Tibial artery (tissue), 4 donors: ENCODE measurements at regions not wholly inside any gene's neighbourhood (a gene's known extent, or its start where the extent isn't known, plus 50 kb on each side); places are given as distances from the start of the nearest gene placed in this dataset.
"Not testable (repeated sequence)": the region's sequence is repeated elsewhere in the genome, so short reads cannot be mapped to it uniquely, and the experiment has no call there.

ENCODE experiments used
- DNase-seq, 2 donors: peaks; one replicate each; pipeline ENCODE4 v3.0.0-alpha.2; 2019
- H3K27ac ChIP-seq, 2 donors: fragments of 200-600 bp; sonication (generic) in 1 of 2; 1 replicate in 1 of 2; 2 replicates in 1 of 2; pipeline ENCODE4 v1.5.1; 2018 to 2019; ENCODE audit warnings: mild to moderate bottlenecking in 1 of 2
- H3K27me3 ChIP-seq, 2 donors: fragments of 200-600 bp; sonication (generic) in 1 of 2; one replicate each; pipeline versions ENCODE4 v1.5.1 to v1.6.0; 2016 to 2019
- H3K36me3 ChIP-seq, 3 donors: fragments of 200-600 bp; sonication (generic) in 2 of 3; one replicate each; pipeline ENCODE4 v1.5.1; 2016 to 2019; ENCODE audit warnings: mild to moderate bottlenecking in 2 of 3
- H3K4me1 ChIP-seq, 4 donors: fragments of 200-600 bp; sonication (generic) in 2 of 4; 1 replicate in 3 of 4; 2 replicates in 1 of 4; pipeline ENCODE4 v1.5.1; 2016 to 2019
- H3K4me3 ChIP-seq, 2 donors: fragments of 200-600 bp; sonication (generic) in 1 of 2; 1 replicate in 1 of 2; 2 replicates in 1 of 2; pipeline ENCODE4 v1.5.1; 2018 to 2019; ENCODE audit warnings: mild to moderate bottlenecking in 2 of 2
- H3K9me3 ChIP-seq, 3 donors: fragments of 200-600 bp; sonication (generic) in 1 of 3; one replicate each; pipeline ENCODE4 v1.5.1; 2016 to 2019
- intact Hi-C: fragments of 100-400 bp; cut with DNase I; formaldehyde crosslinking; loops from one replicate; pipeline ENCODE4 v1.15.0; 2023; ENCODE audit warnings: low total_unique reads
- TF ChIP-seq, protein P1 (sequence below), 2 experiments: fragments of 200-600 bp in 1 of 2; fragments of 450-650 bp in 1 of 2; IDR thresholded peaks; one replicate each; pipeline ENCODE4 v1.5.1; 2017 to 2019; ENCODE audit warnings: antibody characterized with exemption in 2 of 2, mild to moderate bottlenecking in 1 of 2, moderate library complexity in 1 of 2

- H3K4me3 ChIP-seq, H3K27me3 ChIP-seq, H3K4me1 ChIP-seq, H3K27ac ChIP-seq, intact Hi-C loops, DNase-seq, H3K36me3 ChIP-seq: not testable (repeated sequence)
- H3K9me3 ChIP-seq, result peaks cover 0 to 11% (median 0%) of the 10 kb centered on the region in 3 donors
Observed at GRCh38 chr11:100409267-100409666, 277.8 kb upstream of the ARHGAP42 start.

GRCh38 chr11:100419518-100419917 is 267.6 kb upstream of the ARHGAP42 start:
- H3K27me3 ChIP-seq, result no peaks in the 10 kb centered on the region
- intact Hi-C loops, result no loop called here
- H3K4me1 ChIP-seq, result no peaks in the 10 kb centered on the region
- TF ChIP-seq, protein P1, sequence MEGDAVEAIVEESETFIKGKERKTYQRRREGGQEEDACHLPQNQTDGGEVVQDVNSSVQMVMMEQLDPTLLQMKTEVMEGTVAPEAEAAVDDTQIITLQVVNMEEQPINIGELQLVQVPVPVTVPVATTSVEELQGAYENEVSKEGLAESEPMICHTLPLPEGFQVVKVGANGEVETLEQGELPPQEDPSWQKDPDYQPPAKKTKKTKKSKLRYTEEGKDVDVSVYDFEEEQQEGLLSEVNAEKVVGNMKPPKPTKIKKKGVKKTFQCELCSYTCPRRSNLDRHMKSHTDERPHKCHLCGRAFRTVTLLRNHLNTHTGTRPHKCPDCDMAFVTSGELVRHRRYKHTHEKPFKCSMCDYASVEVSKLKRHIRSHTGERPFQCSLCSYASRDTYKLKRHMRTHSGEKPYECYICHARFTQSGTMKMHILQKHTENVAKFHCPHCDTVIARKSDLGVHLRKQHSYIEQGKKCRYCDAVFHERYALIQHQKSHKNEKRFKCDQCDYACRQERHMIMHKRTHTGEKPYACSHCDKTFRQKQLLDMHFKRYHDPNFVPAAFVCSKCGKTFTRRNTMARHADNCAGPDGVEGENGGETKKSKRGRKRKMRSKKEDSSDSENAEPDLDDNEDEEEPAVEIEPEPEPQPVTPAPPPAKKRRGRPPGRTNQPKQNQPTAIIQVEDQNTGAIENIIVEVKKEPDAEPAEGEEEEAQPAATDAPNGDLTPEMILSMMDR (IDR thresholded peaks at IDR 0.05), result no peak
- no peaks in the 10 kb centered on the region for H3K36me3 ChIP-seq
- peaks cover 0 to 8% (median 8%) of the 10 kb centered on the region in 3 donors for H3K9me3 ChIP-seq
- no peak for DNase-seq
- no peak overlapping the region for H3K4me3 ChIP-seq
- no peak overlapping the region for H3K27ac ChIP-seq

DNA sequence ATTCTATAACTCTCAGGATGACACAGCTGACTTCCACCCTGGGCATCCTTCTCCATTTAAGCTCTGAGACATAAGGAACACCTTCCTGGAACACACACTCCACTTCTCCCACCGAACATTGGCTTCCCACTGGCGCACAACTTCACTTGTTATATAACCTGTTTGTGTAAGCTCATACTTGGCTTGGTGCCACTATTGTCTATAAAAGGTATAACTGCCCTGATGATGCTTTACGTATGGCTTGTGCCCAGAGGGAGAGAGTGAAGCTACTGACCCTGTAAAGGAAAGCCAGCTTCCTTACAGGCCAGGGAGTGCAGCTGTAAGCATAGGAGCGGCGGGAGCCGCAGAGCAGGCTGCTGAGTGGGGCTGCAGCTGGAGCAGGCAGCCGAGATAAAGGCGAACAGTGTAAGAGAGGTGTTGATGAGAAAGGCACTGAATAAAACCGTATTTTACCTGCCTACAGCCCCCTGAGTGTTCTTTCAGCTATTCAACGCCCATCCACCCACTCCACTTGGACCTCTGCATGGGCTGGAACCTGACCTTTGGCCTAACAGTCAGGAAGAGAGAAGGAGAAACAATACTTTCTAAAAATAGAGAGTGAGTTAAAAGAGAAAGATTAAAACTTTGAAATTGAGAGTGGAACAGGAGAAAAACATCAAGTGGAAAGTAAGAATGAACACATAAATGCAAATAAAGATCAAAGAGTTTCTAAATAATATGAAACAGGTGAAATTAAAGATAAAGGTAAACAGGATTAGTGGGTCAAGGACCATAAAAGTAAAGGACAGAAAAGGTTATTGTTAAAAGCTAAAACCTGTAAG is 252.1 kb upstream of the ARHGAP42 start:
- intact Hi-C loops, result no loop called here
- H3K9me3 ChIP-seq, result no peaks in the 10 kb centered on the region
- DNase-seq, result no peak
- H3K4me3 ChIP-seq, result no peak overlapping the region
- H3K4me1 ChIP-seq, result no peaks in the 10 kb centered on the region
- no peaks in the 10 kb centered on the region for H3K27me3 ChIP-seq
- TF ChIP-seq, protein P1 (IDR thresholded peaks at IDR 0.05), result no peak
- no peak overlapping the region for H3K27ac ChIP-seq
- H3K36me3 ChIP-seq, result no peaks in the 10 kb centered on the region

DNA sequence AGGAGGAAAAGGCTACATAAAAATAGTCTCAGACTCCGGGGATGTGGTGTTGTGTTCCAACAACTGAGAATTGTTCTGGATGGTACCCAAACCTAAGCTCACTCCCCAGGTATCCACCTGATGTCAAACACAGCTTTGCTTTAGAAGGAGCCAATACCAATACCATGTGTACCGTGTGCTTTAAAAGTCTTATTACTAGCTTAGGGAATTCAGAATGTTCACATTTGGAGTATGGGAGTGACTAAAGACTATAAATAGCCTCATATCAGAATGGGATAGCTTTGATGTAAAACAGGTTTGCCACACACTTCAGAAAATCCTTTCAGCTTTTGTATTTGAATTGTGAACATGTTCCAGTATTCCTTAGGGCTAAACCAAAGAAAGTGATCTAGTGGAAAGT is 248.7 kb upstream of the ARHGAP42 start:
- no peaks in the 10 kb centered on the region for H3K36me3 ChIP-seq
- H3K27me3 ChIP-seq, result no peaks in the 10 kb centered on the region
- H3K4me1 ChIP-seq, result no peaks in the 10 kb centered on the region
- no peak for DNase-seq
- H3K27ac ChIP-seq, result no peak overlapping the region
- TF ChIP-seq, protein P1 (IDR thresholded peaks at IDR 0.05), result no peak
- no peaks in the 10 kb centered on the region for H3K9me3 ChIP-seq
- intact Hi-C loops, result no loop called here
- no peak overlapping the region for H3K4me3 ChIP-seq

DNA sequence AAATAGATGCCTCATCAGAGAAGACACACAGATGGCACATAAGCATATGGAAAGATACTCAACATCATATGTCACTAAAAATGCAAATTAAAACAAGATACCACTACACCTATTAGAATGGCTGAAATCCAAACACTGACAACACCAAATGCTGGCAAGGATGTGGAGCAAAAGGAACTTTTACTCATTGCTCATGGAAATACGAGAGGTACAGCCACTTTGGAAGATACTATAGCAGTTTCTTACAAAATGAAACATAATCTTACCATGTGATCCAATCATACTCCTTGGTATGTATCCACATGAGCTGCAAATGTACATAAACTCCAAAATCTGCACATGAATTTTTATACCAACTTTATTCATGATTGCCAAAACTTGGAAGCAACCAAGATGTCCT is 246.0 kb upstream of the ARHGAP42 start:
- no peak overlapping the region for H3K4me3 ChIP-seq
- H3K27ac ChIP-seq, result no peak overlapping the region
- H3K36me3 ChIP-seq, result no peaks in the 10 kb centered on the region
- no peaks in the 10 kb centered on the region for H3K27me3 ChIP-seq
- H3K9me3 ChIP-seq, result no peaks in the 10 kb centered on the region
- peaks cover 0 to 5% (median 2%) of the 10 kb centered on the region in 4 donors for H3K4me1 ChIP-seq
- DNase-seq, result no peak
- TF ChIP-seq, protein P1 (IDR thresholded peaks at IDR 0.05), result no peak
- intact Hi-C loops, result no loop called here

DNA sequence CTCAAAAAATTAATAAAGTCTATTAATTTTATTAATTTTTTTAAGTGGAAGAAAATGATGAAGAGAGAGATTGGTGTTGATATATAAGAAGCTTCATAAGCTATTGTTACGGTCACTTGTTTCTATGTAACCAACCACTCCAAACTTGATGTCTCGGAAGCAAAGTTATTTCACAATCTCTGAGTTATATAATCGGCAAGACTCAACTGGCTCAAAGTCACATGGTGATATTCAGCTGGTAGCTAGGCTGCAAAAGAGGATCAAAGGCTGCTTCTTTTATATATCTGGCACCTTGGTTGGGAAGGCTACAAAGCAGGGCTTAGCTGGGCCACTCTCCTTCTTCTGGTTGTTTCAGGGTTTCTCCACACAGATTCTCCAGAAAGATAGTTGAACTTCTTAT is 245.1 kb upstream of the ARHGAP42 start:
- DNase-seq, result no peak
- TF ChIP-seq, protein P1 (IDR thresholded peaks at IDR 0.05), result no peak
- H3K4me1 ChIP-seq, result peaks cover 0 to 5% (median 2%) of the 10 kb centered on the region in 4 donors
- no peaks in the 10 kb centered on the region for H3K9me3 ChIP-seq
- no peaks in the 10 kb centered on the region for H3K27me3 ChIP-seq
- H3K36me3 ChIP-seq, result no peaks in the 10 kb centered on the region
- no peak overlapping the region for H3K27ac ChIP-seq
- H3K4me3 ChIP-seq, result no peak overlapping the region
- intact Hi-C loops, result no loop called here
